Caco-2 (cell line): ENCODE measurements at regions not wholly inside any gene's neighbourhood (a gene's known extent, or its start where the extent isn't known, plus 50 kb on each side); places are given as distances from the start of the nearest gene placed in this dataset.

Experiments
- BruUV-seq: library from RNA; stranded (reverse); fragments of 400-500 nt; replicated peaks from 2 replicates; lab custom pipeline; 2021; lab: Mats Ljungman, UMichigan
- CTCF ChIA-PET: fragments of 300-600 bp; sonication (Branson Sonifier 250); formaldehyde crosslinking; loops from one replicate; lab custom pipeline; 2022; ENCODE audit warnings: antibody characterized with exemption; lab: Charles Lee
- POLR2A ChIA-PET: fragments of 300-600 bp; sonication (Branson Sonifier 250); formaldehyde crosslinking; loops from one replicate; lab custom pipeline; 2022; ENCODE audit warnings: antibody characterized with exemption; lab: Charles Lee
- DNase-seq, 2 experiments: peaks; one replicate each; pipeline versions ENCODE4 v3.0.0 to v3.0.0-alpha.2; 2020 to 2022
- H3K27me3 ChIP-seq: replicated peaks from 2 replicates; pipeline ENCODE4 v1.6.0; 2011; ENCODE audit warnings: low read length; ENCODE audit not compliant: control insufficient read depth, insufficient read depth
- H3K36me3 ChIP-seq: 2 replicates; pipeline ENCODE4 v1.5.1; 2011; ENCODE audit warnings: low read length; ENCODE audit not compliant: control insufficient read depth, insufficient read depth
- H3K4me1 ChIP-seq: fragments of 250-450 bp; sonication (Bioruptor Pico); 2 replicates; pipeline ENCODE4 v1.5.1; 2020; ENCODE audit warnings: mild to moderate bottlenecking
- H3K4me3 ChIP-seq: 2 replicates; pipeline ENCODE4 v1.5.1; 2011; ENCODE audit warnings: low read depth, mild to moderate bottlenecking, control low read depth, low read length
- H3K9me3 ChIP-seq: fragments of 250-450 bp; sonication (Bioruptor Pico); 2 replicates; pipeline ENCODE4 v1.5.1; 2020; ENCODE audit warnings: mild to moderate bottlenecking, moderate library complexity
- H3K27ac Mint-ChIP-seq: one replicate; pipeline ENCODE4 v1.8.0; 2022; ENCODE audit warnings: mixed read lengths; ENCODE audit not compliant: unreplicated experiment
- H3K27me3 Mint-ChIP-seq: one replicate; pipeline ENCODE4 v1.8.0; 2022; ENCODE audit warnings: mixed read lengths; ENCODE audit not compliant: insufficient read depth, unreplicated experiment
- H3K36me3 Mint-ChIP-seq: one replicate; pipeline ENCODE4 v1.8.0; 2022; ENCODE audit warnings: mild to moderate bottlenecking, mixed read lengths; ENCODE audit not compliant: insufficient read depth, unreplicated experiment
- H3K4me1 Mint-ChIP-seq: one replicate; pipeline ENCODE4 v1.8.0; 2022; ENCODE audit warnings: low read depth, mixed read lengths; ENCODE audit not compliant: unreplicated experiment
- H3K4me3 Mint-ChIP-seq: one replicate; pipeline ENCODE4 v1.8.0; 2022; ENCODE audit warnings: mild to moderate bottlenecking, moderate library complexity, mixed read lengths; ENCODE audit not compliant: unreplicated experiment
- H3K9me3 Mint-ChIP-seq: one replicate; pipeline ENCODE4 v1.8.0; 2022; ENCODE audit warnings: mixed read lengths; ENCODE audit not compliant: unreplicated experiment
- intact Hi-C: fragments of 100-400 bp; cut with micrococcal nuclease; formaldehyde crosslinking; loops from one replicate; pipeline ENCODE4 v1.10.0; 2022; ENCODE audit not compliant: unreplicated experiment
- TF ChIP-seq, protein P1 (sequence below), 2 experiments: fragments of 200-600 bp in 1 of 2; IDR thresholded peaks; 1 replicate in 1 of 2; 2 replicates in 1 of 2; pipeline versions ENCODE4 v1.5.1 to v1.8.0; 2011 to 2022; ENCODE audit warnings: antibody characterized with exemption in 1 of 2, control low read depth in 1 of 2, inconsistent platforms in 1 of 2, low read depth in 1 of 2, low read length in 1 of 2, mild to moderate bottlenecking in 1 of 2, moderate library complexity in 1 of 2; ENCODE audit not compliant: insufficient read depth in 1 of 2, severe bottlenecking in 1 of 2, unreplicated experiment in 1 of 2

- H3K4me1 ChIP-seq, result no peaks in the 10 kb centered on the region
- Mint-ChIP-seq H3K9me3 (no peaks in the 10 kb centered on the region), H3K27me3 (no peaks in the 10 kb centered on the region), H3K27ac (no peak overlapping the region), H3K36me3 (no peaks in the 10 kb centered on the region), H3K4me1 (no peaks in the 10 kb centered on the region), H3K4me3 (no peak overlapping the region)
- H3K36me3 ChIP-seq, result no peaks in the 10 kb centered on the region
- intact Hi-C loops, result no loop called here
- ChIA-PET POLR2A (no interaction called here), CTCF (no interaction called here)
- H3K27me3 ChIP-seq, result no peaks in the 10 kb centered on the region
- no peak overlapping the region for H3K4me3 ChIP-seq
- peaks cover 4% of the 10 kb centered on the region for H3K9me3 ChIP-seq
- no peak for DNase-seq
- TF ChIP-seq, protein P1, sequence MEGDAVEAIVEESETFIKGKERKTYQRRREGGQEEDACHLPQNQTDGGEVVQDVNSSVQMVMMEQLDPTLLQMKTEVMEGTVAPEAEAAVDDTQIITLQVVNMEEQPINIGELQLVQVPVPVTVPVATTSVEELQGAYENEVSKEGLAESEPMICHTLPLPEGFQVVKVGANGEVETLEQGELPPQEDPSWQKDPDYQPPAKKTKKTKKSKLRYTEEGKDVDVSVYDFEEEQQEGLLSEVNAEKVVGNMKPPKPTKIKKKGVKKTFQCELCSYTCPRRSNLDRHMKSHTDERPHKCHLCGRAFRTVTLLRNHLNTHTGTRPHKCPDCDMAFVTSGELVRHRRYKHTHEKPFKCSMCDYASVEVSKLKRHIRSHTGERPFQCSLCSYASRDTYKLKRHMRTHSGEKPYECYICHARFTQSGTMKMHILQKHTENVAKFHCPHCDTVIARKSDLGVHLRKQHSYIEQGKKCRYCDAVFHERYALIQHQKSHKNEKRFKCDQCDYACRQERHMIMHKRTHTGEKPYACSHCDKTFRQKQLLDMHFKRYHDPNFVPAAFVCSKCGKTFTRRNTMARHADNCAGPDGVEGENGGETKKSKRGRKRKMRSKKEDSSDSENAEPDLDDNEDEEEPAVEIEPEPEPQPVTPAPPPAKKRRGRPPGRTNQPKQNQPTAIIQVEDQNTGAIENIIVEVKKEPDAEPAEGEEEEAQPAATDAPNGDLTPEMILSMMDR (IDR thresholded peaks at IDR 0.05; ENCODE audit: insufficient read depth in 1 of 2, low read depth in 1 of 2, low read length in 1 of 2, severe bottlenecking in 1 of 2, unreplicated experiment in 1 of 2), result no peak
- no TSS peak for BruUV-seq
These were observed 1129.2 kb downstream of the TBC1D22A start for GRCh38 chr22:47891609-47892008.

DNA sequence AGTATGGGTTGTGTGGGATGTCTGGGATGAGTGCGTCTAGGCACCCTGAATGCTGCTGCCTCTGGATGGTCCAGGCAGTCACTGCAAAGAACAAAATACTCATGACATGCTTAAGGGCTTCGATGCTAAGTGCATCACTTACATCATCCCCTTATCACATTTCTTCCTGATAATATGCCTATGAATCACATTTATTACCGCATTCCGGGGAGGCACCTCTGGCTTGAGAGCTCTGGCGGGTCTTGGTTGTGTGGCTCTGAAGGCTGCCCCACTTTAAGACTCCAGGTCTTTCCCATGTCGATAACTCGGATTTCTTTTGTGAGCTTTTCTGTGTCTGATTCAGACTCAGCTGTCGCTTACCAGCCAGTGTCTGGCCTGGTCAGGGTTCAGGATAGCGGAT lies 1126.4 kb downstream of the TBC1D22A start:
- Mint-ChIP-seq H3K27ac (no peak overlapping the region), H3K4me1 (no peaks in the 10 kb centered on the region)
- CTCF ChIA-PET, result no interaction called here

DNA sequence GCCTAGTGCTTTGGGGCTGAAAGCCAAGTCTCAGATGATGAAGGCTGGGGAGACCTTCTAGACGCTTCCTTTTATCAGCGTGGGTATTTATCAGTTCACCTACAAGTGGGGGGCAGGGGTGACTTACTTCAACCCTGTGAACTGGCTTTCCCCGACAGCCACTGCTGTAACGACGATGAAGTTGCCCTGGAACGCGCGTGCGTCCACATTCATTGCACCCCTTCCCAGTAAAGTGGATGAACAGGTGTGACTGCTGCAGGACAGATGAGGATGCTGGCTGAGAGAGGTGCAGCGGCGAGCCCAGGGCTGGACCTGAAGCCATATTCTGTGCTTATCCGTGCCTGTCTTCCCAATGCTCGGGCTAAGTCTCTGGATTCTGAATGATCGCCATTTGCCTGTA lies 1122.3 kb downstream of the TBC1D22A start:
- no peak overlapping the region for H3K27ac Mint-ChIP-seq
- no peaks in the 10 kb centered on the region for H3K9me3 ChIP-seq
- no peaks in the 10 kb centered on the region for H3K9me3 Mint-ChIP-seq

More for the DNA sequence above, 1126.4 kb downstream of the TBC1D22A start:
- Histone ChIP-seq H3K27me3 (no peaks in the 10 kb centered on the region), H3K36me3 (no peaks in the 10 kb centered on the region), H3K4me3 (no peak overlapping the region), H3K9me3 (no peaks in the 10 kb centered on the region), H3K4me1 (no peaks in the 10 kb centered on the region)
- no peaks in the 10 kb centered on the region for H3K27me3 Mint-ChIP-seq
- BruUV-seq, result no TSS peak
- no peak overlapping the region for H3K4me3 Mint-ChIP-seq
- intact Hi-C loops, result no loop called here
- H3K36me3 Mint-ChIP-seq, result no peaks in the 10 kb centered on the region
- H3K9me3 Mint-ChIP-seq, result no peaks in the 10 kb centered on the region
- TF ChIP-seq, protein P1 (IDR thresholded peaks at IDR 0.05; ENCODE audit: insufficient read depth in 1 of 2, low read depth in 1 of 2, low read length in 1 of 2, severe bottlenecking in 1 of 2, unreplicated experiment in 1 of 2), result no peak
- DNase-seq, result no peak
- POLR2A ChIA-PET, result no interaction called here

More for the DNA sequence above, 1122.3 kb downstream of the TBC1D22A start:
- no peak for DNase-seq
- Mint-ChIP-seq H3K27me3 (no peaks in the 10 kb centered on the region), H3K4me1 (no peaks in the 10 kb centered on the region), H3K36me3 (no peaks in the 10 kb centered on the region), H3K4me3 (no peak overlapping the region)
- CTCF ChIA-PET, result no interaction called here
- Histone ChIP-seq H3K4me1 (no peaks in the 10 kb centered on the region), H3K27me3 (no peaks in the 10 kb centered on the region), H3K36me3 (no peaks in the 10 kb centered on the region), H3K4me3 (no peak overlapping the region)
- POLR2A ChIA-PET, result no interaction called here
- TF ChIP-seq, protein P1 (IDR thresholded peaks at IDR 0.05; ENCODE audit: insufficient read depth in 1 of 2, low read depth in 1 of 2, low read length in 1 of 2, severe bottlenecking in 1 of 2, unreplicated experiment in 1 of 2), result no peak
- BruUV-seq, result no TSS peak
- intact Hi-C loops, result no loop called here
